A673 (cell line): ENCODE measurements at regions not wholly inside any gene's neighbourhood (a gene's known extent, or its start where the extent isn't known, plus 50 kb on each side); places are given as distances from the start of the nearest gene placed in this dataset.

ENCODE experiments used
- BruUV-seq: library from RNA; stranded (reverse); fragments of 400-500 nt; replicated peaks from 2 replicates; lab custom pipeline; 2021; lab: Mats Ljungman, UMichigan
- CTCF ChIA-PET: fragments of 300-600 bp; sonication (Branson Sonifier 250); formaldehyde crosslinking; loops from one replicate; lab custom pipeline; 2022; ENCODE audit warnings: antibody characterized with exemption; lab: Charles Lee
- POLR2A ChIA-PET: fragments of 300-600 bp; sonication (Branson Sonifier 250); formaldehyde crosslinking; loops from one replicate; lab custom pipeline; 2022; ENCODE audit warnings: antibody characterized with exemption; ENCODE audit not compliant: low non-redundant PET; lab: Charles Lee
- DNase-seq: peaks from one replicate; pipeline ENCODE4 v3.0.0-alpha.2; 2015; ENCODE audit warnings: low spot score
- H3K27ac ChIP-seq: fragments of 200-600 bp; sonication (generic); 2 replicates; pipeline ENCODE4 v1.5.1; 2016; ENCODE audit warnings: mixed run types, low read depth, mild to moderate bottlenecking, mixed read lengths, antibody characterized with exemption, low read length; ENCODE audit not compliant: poor library complexity, severe bottlenecking
- H3K27me3 ChIP-seq: fragments of 200-600 bp; sonication (generic); replicated peaks from 2 replicates; pipeline ENCODE4 v1.6.1; 2017; ENCODE audit warnings: mixed run types, low read depth, mild to moderate bottlenecking, mixed read lengths, antibody characterized with exemption, low read length; ENCODE audit not compliant: insufficient read depth, poor library complexity
- H3K36me3 ChIP-seq: fragments of 200-600 bp; sonication (generic); 2 replicates; pipeline ENCODE4 v1.6.1; 2016; ENCODE audit warnings: mixed run types, mild to moderate bottlenecking, mixed read lengths, antibody characterized with exemption, low read length; ENCODE audit not compliant: insufficient read depth, poor library complexity, severe bottlenecking
- H3K4me1 ChIP-seq: fragments of 200-600 bp; sonication (generic); 2 replicates; pipeline ENCODE4 v1.6.1; 2017; ENCODE audit warnings: mixed run types, mild to moderate bottlenecking, mixed read lengths, antibody characterized with exemption, low read length; ENCODE audit not compliant: insufficient read depth, poor library complexity, severe bottlenecking
- H3K4me3 ChIP-seq: fragments of 200-600 bp; sonication (generic); 2 replicates; pipeline ENCODE4 v1.5.1; 2016; ENCODE audit warnings: low read depth, mixed run types, mild to moderate bottlenecking, mixed read lengths, low read length; ENCODE audit not compliant: poor library complexity, severe bottlenecking
- H3K9me3 ChIP-seq: fragments of 200-600 bp; sonication (generic); 2 replicates; pipeline ENCODE4 v1.6.1; 2016; ENCODE audit warnings: mixed run types, low read depth, mild to moderate bottlenecking, mixed read lengths, antibody characterized with exemption, low read length; ENCODE audit not compliant: poor library complexity, severe bottlenecking
- EZH2 ChIP-seq: fragments of 200-600 bp; sonication (generic); IDR thresholded peaks from 2 replicates; pipeline ENCODE4 v1.6.1; 2017; ENCODE audit warnings: borderline replicate concordance, low read depth, mild to moderate bottlenecking, mixed read lengths, antibody characterized with exemption, low read length; ENCODE audit not compliant: poor library complexity, severe bottlenecking
- intact Hi-C: fragments of 100-400 bp; cut with micrococcal nuclease; formaldehyde crosslinking; loops from one replicate; pipeline ENCODE4 v1.10.0; 2022; ENCODE audit not compliant: unreplicated experiment
- TF ChIP-seq, protein P1 (sequence below): fragments of 300-800, 200-600 bp; sonication (generic); conservative IDR thresholded peaks from 2 replicates; pipeline ENCODE4 v1.5.1; 2017; ENCODE audit warnings: low read depth, mild to moderate bottlenecking, antibody characterized with exemption, low read length, moderate library complexity, mixed read lengths

GRCh38 chr18:39969803-39970494 is 1985.1 kb upstream of the PIK3C3 start:
- no TSS peak for BruUV-seq
- CTCF ChIA-PET, result no interaction called here
- intact Hi-C loops, result no loop called here
- POLR2A ChIA-PET, result no interaction called here
- TF ChIP-seq, protein P1, sequence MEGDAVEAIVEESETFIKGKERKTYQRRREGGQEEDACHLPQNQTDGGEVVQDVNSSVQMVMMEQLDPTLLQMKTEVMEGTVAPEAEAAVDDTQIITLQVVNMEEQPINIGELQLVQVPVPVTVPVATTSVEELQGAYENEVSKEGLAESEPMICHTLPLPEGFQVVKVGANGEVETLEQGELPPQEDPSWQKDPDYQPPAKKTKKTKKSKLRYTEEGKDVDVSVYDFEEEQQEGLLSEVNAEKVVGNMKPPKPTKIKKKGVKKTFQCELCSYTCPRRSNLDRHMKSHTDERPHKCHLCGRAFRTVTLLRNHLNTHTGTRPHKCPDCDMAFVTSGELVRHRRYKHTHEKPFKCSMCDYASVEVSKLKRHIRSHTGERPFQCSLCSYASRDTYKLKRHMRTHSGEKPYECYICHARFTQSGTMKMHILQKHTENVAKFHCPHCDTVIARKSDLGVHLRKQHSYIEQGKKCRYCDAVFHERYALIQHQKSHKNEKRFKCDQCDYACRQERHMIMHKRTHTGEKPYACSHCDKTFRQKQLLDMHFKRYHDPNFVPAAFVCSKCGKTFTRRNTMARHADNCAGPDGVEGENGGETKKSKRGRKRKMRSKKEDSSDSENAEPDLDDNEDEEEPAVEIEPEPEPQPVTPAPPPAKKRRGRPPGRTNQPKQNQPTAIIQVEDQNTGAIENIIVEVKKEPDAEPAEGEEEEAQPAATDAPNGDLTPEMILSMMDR, result no peak
- no peak for TF ChIP-seq EZH2
- no peaks in the 10 kb centered on the region for H3K4me1 ChIP-seq
- no peak overlapping the region for H3K4me3 ChIP-seq
- H3K27me3 ChIP-seq, result no peaks in the 10 kb centered on the region
- H3K36me3 ChIP-seq, result no peaks in the 10 kb centered on the region
- DNase-seq, result peak; percentile 2
- no peak overlapping the region for H3K27ac ChIP-seq
- no peaks in the 10 kb centered on the region for H3K9me3 ChIP-seq

GRCh38 chr18:39966275-39966674 is 1988.8 kb upstream of the PIK3C3 start:
- no peaks in the 10 kb centered on the region for H3K4me1 ChIP-seq
- no peaks in the 10 kb centered on the region for H3K9me3 ChIP-seq
- H3K27me3 ChIP-seq, result no peaks in the 10 kb centered on the region
- TF ChIP-seq EZH2, result no peak
- TF ChIP-seq, protein P1, result peak; percentile 41; the same call in 1 of the 2 replicates
- no TSS peak for BruUV-seq
- no peak overlapping the region for H3K4me3 ChIP-seq
- H3K36me3 ChIP-seq, result no peaks in the 10 kb centered on the region
- intact Hi-C loops, result no loop called here
- ChIA-PET POLR2A (no interaction called here), CTCF (no interaction called here)
- peak; percentile 11 for DNase-seq
- H3K27ac ChIP-seq, result no peak overlapping the region

DNA sequence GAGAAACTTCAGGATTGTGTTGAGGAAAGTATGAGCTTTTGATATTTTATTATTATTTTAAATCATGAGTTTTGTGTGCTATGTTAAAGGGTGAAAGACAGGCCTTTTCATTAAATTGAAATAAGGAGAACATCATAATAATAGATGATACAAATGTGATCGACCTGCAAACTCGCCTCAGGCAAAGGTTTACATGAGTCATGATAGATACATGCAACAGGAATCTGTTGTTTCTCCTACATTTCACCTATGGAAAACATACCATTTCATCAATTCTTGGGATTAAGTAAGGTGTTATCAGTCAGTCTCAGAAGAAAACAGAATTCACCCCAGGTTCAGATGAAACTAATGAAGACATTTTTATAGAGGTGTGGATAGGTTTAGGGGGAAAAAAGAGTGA is 1992.5 kb upstream of the PIK3C3 start:
- ChIA-PET POLR2A (no interaction called here), CTCF (no interaction called here)
- Histone ChIP-seq H3K4me3 (no peak overlapping the region), H3K9me3 (no peaks in the 10 kb centered on the region), H3K4me1 (no peaks in the 10 kb centered on the region), H3K36me3 (no peaks in the 10 kb centered on the region), H3K27ac (no peak overlapping the region), H3K27me3 (no peaks in the 10 kb centered on the region)
- TF ChIP-seq, protein P1, result no peak
- TF ChIP-seq EZH2, result no peak
- no TSS peak for BruUV-seq
- intact Hi-C loops, result no loop called here
- no peak for DNase-seq
